Naive thymus-derived CD8-positive, alpha-beta T cell (primary cell): ENCODE measurements at regions not wholly inside any gene's neighbourhood (a gene's known extent, or its start where the extent isn't known, plus 50 kb on each side); places are given as distances from the start of the nearest gene placed in this dataset.
"Not testable (repeated sequence)": the region's sequence is repeated elsewhere in the genome, so short reads cannot be mapped to it uniquely, and the experiment has no call there.

ENCODE experiments used
- ATAC-seq, 2 donors: fragments of 150-1000 bp; cut with Tn5 transposase in 1 of 2; sonication (Bioruptor Pico), chemical (Tn5 transposase) in 1 of 2; 1 replicate in 1 of 2; 2 replicates in 1 of 2; pipeline ENCODE4 v1.10.0; 2021; ENCODE audit warnings: mild to moderate bottlenecking in 2 of 2, moderate library complexity in 2 of 2
- POLR2A ChIA-PET: fragments of 350-600 bp; sonication (Branson Sonifier 250); formaldehyde crosslinking; loops from one replicate; lab custom pipeline; 2021; ENCODE audit warnings: antibody characterized with exemption; lab: Charles Lee
- DNase-seq, 10 donors: peaks; one replicate each; pipeline versions ENCODE4 v3.0.0 to v3.0.0-alpha.2; 2020 to 2022
- H3K27ac Mint-ChIP-seq, 10 donors: one replicate each; pipeline ENCODE4 v1.8.0; 2020 to 2022; ENCODE audit warnings: mild to moderate bottlenecking in 10 of 10, mixed read lengths in 10 of 10, moderate library complexity in 4 of 10, inconsistent platforms in 1 of 10
- H3K27me3 Mint-ChIP-seq, 5 donors: one replicate each; pipeline ENCODE4 v1.8.0; 2021 to 2022; ENCODE audit warnings: mixed read lengths in 5 of 5
- H3K36me3 Mint-ChIP-seq, 3 donors: one replicate each; pipeline ENCODE4 v1.8.0; 2020 to 2022; ENCODE audit warnings: mixed read lengths in 3 of 3, mild to moderate bottlenecking in 2 of 3, inconsistent platforms in 1 of 3
- H3K4me1 Mint-ChIP-seq, 4 donors: one replicate each; pipeline ENCODE4 v1.8.0; 2021 to 2022; ENCODE audit warnings: mixed read lengths in 4 of 4
- H3K4me3 Mint-ChIP-seq, 10 donors: one replicate each; pipeline ENCODE4 v1.8.0; 2020 to 2022; ENCODE audit warnings: mild to moderate bottlenecking in 10 of 10, mixed read lengths in 10 of 10, moderate library complexity in 6 of 10, inconsistent platforms in 1 of 10
- H3K9me3 Mint-ChIP-seq, 9 donors: one replicate each; pipeline ENCODE4 v1.8.0; 2020 to 2022; ENCODE audit warnings: mixed read lengths in 9 of 9, mild to moderate bottlenecking in 3 of 9, inconsistent platforms in 1 of 9, moderate library complexity in 1 of 9

DNA sequence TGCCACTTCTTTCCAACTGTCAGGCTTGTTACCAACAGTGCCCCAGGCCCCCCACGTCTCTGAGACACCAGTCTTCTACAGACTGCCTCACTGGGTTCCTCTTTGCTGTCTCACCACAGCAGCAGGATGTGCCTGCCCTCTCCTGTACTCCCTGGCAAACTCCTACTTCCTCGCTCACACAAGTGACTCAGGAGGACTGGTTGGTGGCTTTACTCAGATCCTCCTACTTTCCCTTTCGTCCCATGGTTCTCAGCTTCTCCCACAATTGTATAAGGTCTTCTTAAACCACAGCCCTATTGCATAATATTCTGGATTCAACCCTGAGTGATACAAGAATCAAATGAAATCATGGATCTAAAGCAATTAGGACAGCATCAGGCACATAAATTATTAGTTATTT is 246.6 kb upstream of the PROK2 start:
- POLR2A ChIA-PET: no interaction called here
- Mint-ChIP-seq H3K4me3 (no peak overlapping the region), H3K36me3 (no peaks in the 10 kb centered on the region), H3K9me3 (peaks cover 0 to 2% (median 0%) of the 10 kb centered on the region in 9 donors), H3K4me1 (peaks cover 0 to 14% (median 0%) of the 10 kb centered on the region in 4 donors), H3K27ac (no peak overlapping the region), H3K27me3 (peaks cover 0 to 10% (median 0%) of the 10 kb centered on the region in 5 donors)
- no peak for ATAC-seq
- DNase-seq: no peak

DNA sequence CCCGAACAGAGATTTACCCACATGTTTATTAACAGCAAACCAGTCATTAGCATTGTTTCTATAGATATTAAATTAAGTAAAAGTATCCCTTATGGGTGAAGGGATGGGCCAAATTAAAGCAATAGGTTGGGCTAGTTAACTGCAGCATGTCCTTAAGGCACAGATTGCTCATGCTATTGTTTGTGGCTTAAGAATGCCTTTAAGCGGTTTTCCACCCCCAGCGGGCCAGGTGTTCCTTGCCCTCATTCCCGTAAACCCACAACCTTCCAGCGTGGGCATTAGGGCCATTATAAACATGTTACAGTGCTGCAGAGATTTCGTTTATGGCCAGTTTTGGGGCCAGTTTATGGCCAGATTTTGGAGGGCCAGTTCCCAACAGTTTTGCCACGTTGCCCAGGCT is 245.3 kb upstream of the PROK2 start:
- ATAC-seq, DNase-seq, H3K4me3 Mint-ChIP-seq, H3K27ac Mint-ChIP-seq, POLR2A ChIA-PET, H3K27me3 Mint-ChIP-seq, H3K9me3 Mint-ChIP-seq, H3K36me3 Mint-ChIP-seq: not testable (repeated sequence)
- H3K4me1 Mint-ChIP-seq: peaks cover 0 to 14% (median 0%) of the 10 kb centered on the region in 4 donors

DNA sequence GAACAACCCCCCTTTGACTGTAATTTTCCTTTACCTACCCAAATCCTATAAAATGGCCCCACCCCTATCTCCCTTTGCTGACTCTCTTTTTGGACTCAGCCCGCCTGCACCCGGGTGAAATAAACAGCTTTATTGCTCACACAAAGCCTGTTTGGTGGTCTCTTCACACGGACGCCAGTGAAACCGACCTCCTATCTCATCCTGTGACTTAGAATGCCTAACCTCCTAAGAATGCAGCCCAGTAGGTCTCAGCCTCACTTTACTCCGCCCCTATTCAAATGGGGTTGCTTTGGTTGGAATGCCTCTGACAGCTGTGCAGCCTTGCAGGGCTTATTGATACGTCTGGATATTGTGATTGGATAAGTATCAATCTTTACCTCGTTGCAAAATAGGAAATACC is 243.8 kb upstream of the PROK2 start:
- H3K4me1 Mint-ChIP-seq, H3K27me3 Mint-ChIP-seq, H3K4me3 Mint-ChIP-seq, ATAC-seq, H3K36me3 Mint-ChIP-seq, POLR2A ChIA-PET, DNase-seq, H3K9me3 Mint-ChIP-seq, H3K27ac Mint-ChIP-seq: not testable (repeated sequence)

DNA sequence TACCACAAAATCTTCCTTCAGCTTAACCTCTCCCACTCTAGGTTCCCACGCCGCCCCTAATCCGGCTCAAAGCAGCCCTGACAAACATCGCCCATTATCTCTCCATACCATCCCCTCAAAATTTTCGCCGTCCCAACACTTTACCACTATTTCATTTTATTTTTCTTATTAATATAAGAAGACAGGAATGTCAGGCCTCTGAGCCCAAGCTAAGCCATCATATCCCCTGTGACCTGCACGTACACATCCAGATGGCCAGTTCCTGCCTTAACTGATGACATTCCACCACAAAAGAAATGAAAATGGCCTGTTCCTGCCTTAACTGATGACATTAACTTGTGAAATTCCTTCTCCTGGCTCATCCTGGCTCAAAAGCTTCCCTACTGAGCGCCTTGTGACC is 243.4 kb upstream of the PROK2 start:
- DNase-seq, H3K27ac Mint-ChIP-seq, H3K9me3 Mint-ChIP-seq, H3K36me3 Mint-ChIP-seq, H3K27me3 Mint-ChIP-seq, ATAC-seq, POLR2A ChIA-PET, H3K4me3 Mint-ChIP-seq, H3K4me1 Mint-ChIP-seq: not testable (repeated sequence)

DNA sequence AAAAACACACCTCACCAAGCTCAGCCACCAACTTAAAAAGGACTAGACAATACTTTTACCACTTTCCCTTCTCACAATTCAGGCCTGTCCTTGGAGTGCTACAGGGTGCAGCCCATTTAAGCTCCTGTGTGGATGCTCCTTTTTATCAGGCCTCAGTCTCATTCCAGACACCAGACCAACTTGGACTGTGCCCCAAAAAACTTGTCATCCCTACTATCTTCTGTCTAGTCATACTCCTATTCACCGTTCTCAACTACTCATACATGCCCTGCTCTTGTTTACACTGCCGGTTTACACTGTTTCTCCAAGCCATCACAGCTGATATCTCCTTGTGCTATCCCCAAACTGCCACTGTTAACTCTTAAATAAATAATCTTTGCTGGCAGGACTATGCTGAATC is 242.8 kb upstream of the PROK2 start:
- H3K27me3 Mint-ChIP-seq, H3K4me1 Mint-ChIP-seq, H3K9me3 Mint-ChIP-seq, DNase-seq, H3K4me3 Mint-ChIP-seq, H3K36me3 Mint-ChIP-seq, POLR2A ChIA-PET, H3K27ac Mint-ChIP-seq, ATAC-seq: not testable (repeated sequence)

DNA sequence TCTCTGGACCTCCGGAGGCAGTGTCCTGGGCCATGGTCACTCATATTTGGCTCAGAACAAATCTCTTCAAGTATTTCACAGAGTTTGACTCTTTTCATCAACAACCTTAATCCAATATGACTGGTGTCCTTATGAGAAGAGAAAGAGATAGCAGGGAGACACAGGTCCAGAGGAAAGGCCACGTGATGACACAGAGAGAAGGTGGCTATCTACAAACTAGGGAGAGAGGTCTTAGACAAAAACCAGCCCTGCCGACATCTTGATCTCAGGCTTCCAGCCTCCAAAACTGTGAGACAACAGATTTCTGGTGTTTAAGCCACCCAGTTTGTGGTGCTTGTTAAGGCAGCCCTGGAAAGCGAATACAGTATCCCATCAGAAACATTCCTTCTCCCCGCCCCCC is 237.1 kb upstream of the PROK2 start:
- Mint-ChIP-seq H3K27me3 (peaks cover 0 to 7% (median 0%) of the 10 kb centered on the region in 5 donors), H3K9me3 (peaks cover 0 to 4% (median 0%) of the 10 kb centered on the region in 9 donors), H3K4me1 (no peaks in the 10 kb centered on the region), H3K4me3 (no peak overlapping the region), H3K27ac (no peak overlapping the region), H3K36me3 (no peaks in the 10 kb centered on the region)
- ATAC-seq: no peak
- POLR2A ChIA-PET: no interaction called here
- no peak for DNase-seq

DNA sequence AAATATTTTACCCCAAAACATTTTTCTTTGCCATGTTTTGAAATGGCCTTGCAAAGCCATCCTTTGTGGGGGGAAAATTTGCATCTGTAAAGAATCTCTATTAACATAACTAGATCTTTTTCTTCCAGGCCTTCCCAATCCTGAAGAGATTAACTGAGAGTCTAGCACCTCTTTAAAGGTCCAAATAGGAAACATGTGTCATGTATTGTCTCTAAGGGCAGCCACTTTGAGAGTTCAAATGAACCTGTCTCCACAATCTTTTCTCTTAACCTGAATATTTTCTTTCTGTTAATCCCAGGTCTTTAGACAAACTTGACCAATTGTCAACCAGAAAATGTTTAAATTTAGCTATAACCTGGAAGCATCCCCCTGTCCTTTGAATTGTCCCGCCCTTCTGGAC is 236.6 kb upstream of the PROK2 start:
- ATAC-seq: no peak
- Mint-ChIP-seq H3K27ac (no peak overlapping the region), H3K36me3 (no peaks in the 10 kb centered on the region), H3K27me3 (peaks cover 0 to 7% (median 0%) of the 10 kb centered on the region in 5 donors), H3K4me1 (no peaks in the 10 kb centered on the region), H3K9me3 (peaks cover 0 to 4% (median 0%) of the 10 kb centered on the region in 9 donors), H3K4me3 (no peak overlapping the region)
- no peak for DNase-seq
- POLR2A ChIA-PET: no interaction called here

DNA sequence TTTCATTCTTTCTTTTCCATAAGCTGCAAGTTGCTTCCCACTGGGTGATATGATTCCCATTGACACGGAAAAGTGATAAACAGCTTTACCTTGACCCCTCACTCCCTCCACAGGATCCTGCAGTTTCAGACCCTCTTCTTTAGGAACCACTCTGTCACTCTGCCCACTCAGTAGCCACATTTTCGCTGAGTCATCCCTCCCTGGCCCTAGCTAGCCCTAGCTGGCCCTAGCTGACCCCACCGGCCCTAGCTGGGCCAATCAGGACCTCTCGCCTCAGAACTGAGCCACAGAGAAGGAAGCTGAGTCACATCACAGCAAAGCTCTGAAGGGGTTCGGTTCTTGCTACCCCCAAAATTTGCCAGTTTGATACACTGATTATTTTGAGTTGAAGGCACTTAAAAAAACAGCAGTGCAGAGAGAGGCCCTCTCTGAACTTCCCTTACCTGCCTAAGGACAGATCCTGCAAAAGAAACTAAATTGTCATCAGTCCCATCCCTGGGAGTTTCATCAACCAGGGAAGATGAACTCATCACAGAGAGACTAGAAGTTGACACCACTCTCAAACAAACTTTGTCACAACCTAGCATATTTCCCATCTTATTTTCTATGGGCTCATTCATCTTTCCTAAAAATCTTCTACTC is 233.5 kb upstream of the PROK2 start:
- H3K4me1 Mint-ChIP-seq: no peaks in the 10 kb centered on the region
- no peak overlapping the region for H3K4me3 Mint-ChIP-seq
- POLR2A ChIA-PET: interaction anchor here (0.6 kb wide), 1 partner anchor 842 kb away, joined by 3 read pairs; no protein-coding TSS in a partner anchor
- DNase-seq: no peak
- peaks cover 0 to 2% (median 0%) of the 10 kb centered on the region in 5 donors for H3K27me3 Mint-ChIP-seq
- no peaks in the 10 kb centered on the region for H3K9me3 Mint-ChIP-seq
- no peaks in the 10 kb centered on the region for H3K36me3 Mint-ChIP-seq
- ATAC-seq: no peak
- no peak overlapping the region for H3K27ac Mint-ChIP-seq

DNA sequence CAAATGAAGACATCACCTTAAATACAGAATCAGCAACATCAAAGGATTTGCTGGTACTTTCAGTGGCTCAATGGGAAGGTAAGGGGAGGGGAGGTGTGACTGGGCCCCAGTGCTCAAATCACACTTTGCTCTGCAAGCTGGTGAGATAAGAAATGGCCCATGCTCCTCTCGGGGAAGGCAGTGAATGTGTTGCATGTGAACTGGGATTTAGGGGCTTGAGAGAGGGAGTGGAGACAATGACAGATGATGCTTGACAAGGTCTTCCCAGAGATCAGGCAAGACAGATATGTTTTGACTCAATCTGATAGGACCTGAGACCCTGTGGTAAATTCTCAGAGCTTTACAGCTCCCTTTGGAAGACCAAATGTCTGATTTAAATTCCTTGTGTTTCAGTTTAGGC is 233.0 kb upstream of the PROK2 start:
- H3K4me1 Mint-ChIP-seq: no peaks in the 10 kb centered on the region
- no peaks in the 10 kb centered on the region for H3K36me3 Mint-ChIP-seq
- H3K4me3 Mint-ChIP-seq: no peak overlapping the region
- DNase-seq (no peak), ATAC-seq (no peak)
- no peaks in the 10 kb centered on the region for H3K9me3 Mint-ChIP-seq
- H3K27ac Mint-ChIP-seq: no peak overlapping the region
- POLR2A ChIA-PET: interaction anchor here (0.6 kb wide), 1 partner anchor 843 kb away, joined by 3 read pairs; no protein-coding TSS in a partner anchor
- peaks cover 0 to 4% (median 2%) of the 10 kb centered on the region in 5 donors for H3K27me3 Mint-ChIP-seq

DNA sequence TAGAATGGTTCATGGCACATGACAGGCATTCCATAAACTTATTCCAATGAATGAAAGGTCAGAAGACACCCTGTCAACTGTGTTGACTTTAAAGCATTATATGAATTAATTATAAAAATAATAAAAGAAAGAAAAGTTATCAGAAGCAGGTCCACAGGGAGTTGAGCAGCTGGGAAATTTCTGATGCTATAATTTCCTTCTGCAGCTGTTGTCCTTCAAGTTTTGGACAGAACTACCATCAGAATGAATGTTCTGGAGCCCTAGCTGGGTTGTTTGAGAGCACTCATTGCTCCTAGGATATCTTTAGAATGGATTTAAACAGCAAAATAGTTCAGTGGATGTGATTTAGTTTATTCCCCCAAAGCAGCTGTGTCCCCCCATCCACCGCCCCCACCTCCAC is 232.4 kb upstream of the PROK2 start:
- DNase-seq: no peak
- ATAC-seq: no peak
- Mint-ChIP-seq H3K4me1 (no peaks in the 10 kb centered on the region), H3K36me3 (no peaks in the 10 kb centered on the region), H3K27me3 (peaks cover 0 to 9% (median 5%) of the 10 kb centered on the region in 5 donors), H3K9me3 (no peaks in the 10 kb centered on the region), H3K27ac (no peak overlapping the region), H3K4me3 (no peak overlapping the region)
- POLR2A ChIA-PET: no interaction called here

DNA sequence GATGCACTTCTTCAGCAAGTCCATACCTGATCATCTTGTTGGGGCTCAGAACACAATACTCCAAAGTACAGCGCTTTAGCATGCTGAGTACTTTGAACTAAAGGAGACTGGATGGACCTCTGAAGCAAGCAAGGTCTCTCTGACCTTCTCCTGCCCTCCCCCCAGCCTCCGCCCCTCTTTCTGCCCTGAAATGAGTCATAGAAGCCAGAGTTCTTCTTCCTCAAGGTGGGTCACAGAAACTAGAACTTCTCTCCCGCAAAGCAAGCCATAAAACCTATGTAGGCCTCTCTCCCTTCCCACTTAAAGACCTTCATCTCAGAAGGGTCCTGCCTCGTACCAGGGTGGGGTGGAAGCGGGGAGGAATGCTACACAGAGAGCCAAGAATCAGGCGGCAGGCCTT is 230.5 kb upstream of the PROK2 start:
- Mint-ChIP-seq H3K27ac (no peak overlapping the region), H3K27me3 (peaks cover 0 to 9% (median 3%) of the 10 kb centered on the region in 5 donors), H3K4me3 (no peak overlapping the region), H3K36me3 (no peaks in the 10 kb centered on the region), H3K4me1 (no peaks in the 10 kb centered on the region), H3K9me3 (no peaks in the 10 kb centered on the region)
- POLR2A ChIA-PET: no interaction called here
- ATAC-seq (no peak), DNase-seq (no peak)

DNA sequence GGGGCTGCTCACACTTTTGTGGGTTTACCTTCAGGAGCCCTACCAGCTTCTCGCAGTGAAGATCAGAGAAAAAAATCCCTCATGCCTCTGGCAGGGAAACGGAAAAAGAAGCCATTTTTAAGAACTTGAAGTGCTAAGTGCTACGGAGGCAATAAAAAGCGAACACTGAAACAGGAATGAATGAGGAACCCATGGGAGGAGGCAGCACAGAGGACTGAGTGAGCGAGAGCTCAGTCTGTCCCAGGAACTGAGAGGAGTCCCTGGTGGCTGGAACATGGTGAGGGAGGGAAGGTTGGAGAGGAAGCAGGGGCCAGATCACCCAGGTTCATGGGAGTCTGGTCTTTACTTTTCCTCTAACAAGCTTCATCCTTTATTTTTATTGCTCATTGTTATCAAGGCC is 228.1 kb upstream of the PROK2 start:
- ATAC-seq: no peak

DNA sequence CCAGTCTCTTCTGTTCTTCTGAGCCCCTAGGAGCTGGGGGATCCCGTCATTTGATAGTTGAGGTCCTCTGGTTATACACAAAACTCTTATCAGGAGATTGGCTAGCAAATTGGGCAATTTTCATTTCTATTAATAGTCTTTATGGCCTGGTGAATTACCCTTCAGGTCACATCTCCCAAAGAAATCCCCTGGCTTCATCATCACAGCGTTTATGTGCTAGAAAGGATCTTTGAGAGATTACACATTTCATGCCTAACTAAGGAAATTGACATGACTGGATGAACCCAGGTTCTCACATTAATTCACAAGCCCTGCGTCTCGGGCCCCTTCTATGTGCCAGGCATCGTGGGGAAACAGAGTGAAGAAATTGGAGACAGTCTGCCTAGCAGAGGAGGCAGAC is 227.4 kb upstream of the PROK2 start:
- no peaks in the 10 kb centered on the region for H3K9me3 Mint-ChIP-seq
- H3K36me3 Mint-ChIP-seq: no peaks in the 10 kb centered on the region
- DNase-seq: no peak
- H3K4me1 Mint-ChIP-seq: no peaks in the 10 kb centered on the region
- H3K27ac Mint-ChIP-seq: no peak overlapping the region
- ATAC-seq: no peak
- no peak overlapping the region for H3K4me3 Mint-ChIP-seq
- peaks cover 0 to 20% (median 3%) of the 10 kb centered on the region in 5 donors for H3K27me3 Mint-ChIP-seq
- POLR2A ChIA-PET: no interaction called here

More for the DNA sequence above, 228.1 kb upstream of the PROK2 start:
- H3K36me3 Mint-ChIP-seq: no peaks in the 10 kb centered on the region
- POLR2A ChIA-PET: no interaction called here
- H3K4me3 Mint-ChIP-seq: no peak overlapping the region
- DNase-seq: no peak
- H3K4me1 Mint-ChIP-seq: no peaks in the 10 kb centered on the region
- H3K27me3 Mint-ChIP-seq: peaks cover 0 to 20% (median 3%) of the 10 kb centered on the region in 5 donors
- H3K27ac Mint-ChIP-seq: no peak overlapping the region
- no peaks in the 10 kb centered on the region for H3K9me3 Mint-ChIP-seq

DNA sequence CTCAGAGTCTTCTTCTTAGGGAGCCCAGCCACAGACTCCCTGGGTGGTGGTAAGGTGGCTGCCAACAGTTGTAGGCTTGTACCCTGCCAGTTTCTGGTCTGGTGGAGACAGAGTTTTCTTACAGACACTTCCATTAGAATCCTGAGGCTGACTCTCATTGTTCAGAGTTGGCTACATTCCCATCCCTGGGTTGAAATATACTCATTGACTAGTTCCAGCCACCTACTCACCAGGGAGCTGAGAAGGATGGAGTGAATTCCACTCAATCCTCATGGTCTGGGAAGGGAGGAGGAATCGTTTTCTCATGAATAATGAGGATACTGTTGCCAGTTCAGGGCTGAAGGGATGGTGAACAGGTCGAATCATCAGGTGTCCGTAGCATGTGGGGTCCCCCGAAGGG is 226.5 kb upstream of the PROK2 start:
- POLR2A ChIA-PET: no interaction called here
- peaks cover 0 to 20% (median 3%) of the 10 kb centered on the region in 5 donors for H3K27me3 Mint-ChIP-seq
- no peak overlapping the region for H3K27ac Mint-ChIP-seq
- no peaks in the 10 kb centered on the region for H3K9me3 Mint-ChIP-seq
- DNase-seq (no peak), ATAC-seq (no peak)
- H3K4me3 Mint-ChIP-seq: no peak overlapping the region
- no peaks in the 10 kb centered on the region for H3K36me3 Mint-ChIP-seq
- no peaks in the 10 kb centered on the region for H3K4me1 Mint-ChIP-seq
